Ishikawa (cell line): ENCODE measurements at regions not wholly inside any gene's neighbourhood (a gene's known extent, or its start where the extent isn't known, plus 50 kb on each side); places are given as distances from the start of the nearest gene placed in this dataset.

ENCODE experiments used
- CEBPB ChIP-seq: IDR thresholded peaks from 2 replicates; pipeline ENCODE4 v1.6.1; 2012
- CREB1 ChIP-seq: IDR thresholded peaks from 2 replicates; pipeline ENCODE4 v1.6.1; 2012; ENCODE audit warnings: low read depth
- EGR1 ChIP-seq: IDR thresholded peaks from 2 replicates; pipeline ENCODE4 v1.6.1; 2012
- EP300 ChIP-seq: IDR thresholded peaks from 2 replicates; pipeline ENCODE4 v1.6.1; 2012; ENCODE audit warnings: borderline replicate concordance
- FOXM1 ChIP-seq: IDR thresholded peaks from 2 replicates; pipeline ENCODE4 v1.6.1; 2012; ENCODE audit warnings: low read depth, borderline replicate concordance
- RAD21 ChIP-seq: IDR thresholded peaks from 2 replicates; pipeline ENCODE4 v1.6.1; 2012; ENCODE audit warnings: low read depth
- TAF1 ChIP-seq: IDR thresholded peaks from 2 replicates; pipeline ENCODE4 v1.6.1; 2012; ENCODE audit warnings: low read depth, mild to moderate bottlenecking
- TCF12 ChIP-seq: IDR thresholded peaks from 2 replicates; pipeline ENCODE4 v1.6.1; 2012; ENCODE audit warnings: low read depth
- TEAD4 ChIP-seq: IDR thresholded peaks from 2 replicates; pipeline ENCODE4 v1.6.1; 2012
- YY1 ChIP-seq: IDR thresholded peaks from 2 replicates; pipeline ENCODE4 v1.6.1; 2012; ENCODE audit warnings: low read depth
- ZBTB7A ChIP-seq: IDR thresholded peaks from 2 replicates; pipeline ENCODE4 v1.6.1; 2012; ENCODE audit warnings: low read depth
- TF ChIP-seq, protein P1 (sequence below): IDR thresholded peaks from 2 replicates; pipeline ENCODE4 v1.6.1; 2012
- TF ChIP-seq, protein P2 (sequence below): IDR thresholded peaks from 2 replicates; pipeline ENCODE4 v1.6.1; 2012
- TF ChIP-seq, protein P3 (sequence below): IDR thresholded peaks from 2 replicates; pipeline ENCODE4 v1.6.1; 2012; ENCODE audit warnings: low read depth, mild to moderate bottlenecking

DNA sequence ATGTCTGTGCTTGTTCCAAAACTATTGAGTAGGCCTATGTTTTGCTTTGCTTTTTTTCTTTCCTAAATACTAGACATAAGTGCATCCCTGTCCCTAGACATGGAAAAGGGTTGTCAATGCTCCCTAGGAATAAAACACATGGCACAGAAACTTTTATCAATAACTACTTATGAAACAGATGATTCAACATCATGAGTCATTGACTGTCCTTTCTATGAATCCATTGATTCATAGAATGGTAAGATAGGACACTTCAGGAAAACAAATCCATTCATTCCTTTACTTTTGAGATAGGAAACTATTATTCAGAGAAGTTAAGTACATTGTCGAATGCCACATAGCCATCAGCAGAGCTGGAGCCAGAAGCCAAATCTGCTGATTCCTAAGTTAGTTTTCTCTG is 147.5 kb downstream of the TSEN15 start:
- no peak for TF ChIP-seq TAF1
- TF ChIP-seq RAD21, result no peak
- TF ChIP-seq ZBTB7A, result no peak
- TF ChIP-seq, protein P1, sequence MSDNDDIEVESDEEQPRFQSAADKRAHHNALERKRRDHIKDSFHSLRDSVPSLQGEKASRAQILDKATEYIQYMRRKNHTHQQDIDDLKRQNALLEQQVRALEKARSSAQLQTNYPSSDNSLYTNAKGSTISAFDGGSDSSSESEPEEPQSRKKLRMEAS, result no peak
- TF ChIP-seq CEBPB, result no peak
- TF ChIP-seq EP300, result no peak
- no peak for TF ChIP-seq CREB1
- no peak for TF ChIP-seq TEAD4
- TF ChIP-seq, protein P2, sequence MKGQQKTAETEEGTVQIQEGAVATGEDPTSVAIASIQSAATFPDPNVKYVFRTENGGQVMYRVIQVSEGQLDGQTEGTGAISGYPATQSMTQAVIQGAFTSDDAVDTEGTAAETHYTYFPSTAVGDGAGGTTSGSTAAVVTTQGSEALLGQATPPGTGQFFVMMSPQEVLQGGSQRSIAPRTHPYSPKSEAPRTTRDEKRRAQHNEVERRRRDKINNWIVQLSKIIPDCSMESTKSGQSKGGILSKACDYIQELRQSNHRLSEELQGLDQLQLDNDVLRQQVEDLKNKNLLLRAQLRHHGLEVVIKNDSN, result no peak
- TF ChIP-seq, protein P3, sequence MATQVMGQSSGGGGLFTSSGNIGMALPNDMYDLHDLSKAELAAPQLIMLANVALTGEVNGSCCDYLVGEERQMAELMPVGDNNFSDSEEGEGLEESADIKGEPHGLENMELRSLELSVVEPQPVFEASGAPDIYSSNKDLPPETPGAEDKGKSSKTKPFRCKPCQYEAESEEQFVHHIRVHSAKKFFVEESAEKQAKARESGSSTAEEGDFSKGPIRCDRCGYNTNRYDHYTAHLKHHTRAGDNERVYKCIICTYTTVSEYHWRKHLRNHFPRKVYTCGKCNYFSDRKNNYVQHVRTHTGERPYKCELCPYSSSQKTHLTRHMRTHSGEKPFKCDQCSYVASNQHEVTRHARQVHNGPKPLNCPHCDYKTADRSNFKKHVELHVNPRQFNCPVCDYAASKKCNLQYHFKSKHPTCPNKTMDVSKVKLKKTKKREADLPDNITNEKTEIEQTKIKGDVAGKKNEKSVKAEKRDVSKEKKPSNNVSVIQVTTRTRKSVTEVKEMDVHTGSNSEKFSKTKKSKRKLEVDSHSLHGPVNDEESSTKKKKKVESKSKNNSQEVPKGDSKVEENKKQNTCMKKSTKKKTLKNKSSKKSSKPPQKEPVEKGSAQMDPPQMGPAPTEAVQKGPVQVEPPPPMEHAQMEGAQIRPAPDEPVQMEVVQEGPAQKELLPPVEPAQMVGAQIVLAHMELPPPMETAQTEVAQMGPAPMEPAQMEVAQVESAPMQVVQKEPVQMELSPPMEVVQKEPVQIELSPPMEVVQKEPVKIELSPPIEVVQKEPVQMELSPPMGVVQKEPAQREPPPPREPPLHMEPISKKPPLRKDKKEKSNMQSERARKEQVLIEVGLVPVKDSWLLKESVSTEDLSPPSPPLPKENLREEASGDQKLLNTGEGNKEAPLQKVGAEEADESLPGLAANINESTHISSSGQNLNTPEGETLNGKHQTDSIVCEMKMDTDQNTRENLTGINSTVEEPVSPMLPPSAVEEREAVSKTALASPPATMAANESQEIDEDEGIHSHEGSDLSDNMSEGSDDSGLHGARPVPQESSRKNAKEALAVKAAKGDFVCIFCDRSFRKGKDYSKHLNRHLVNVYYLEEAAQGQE, result no peak
- TF ChIP-seq EGR1, result no peak
- no peak for TF ChIP-seq TCF12
- TF ChIP-seq YY1, result no peak
- no peak for TF ChIP-seq FOXM1
